HepG2 (cell line): ENCODE measurements at regions not wholly inside any gene's neighbourhood (a gene's known extent, or its start where the extent isn't known, plus 50 kb on each side); places are given as distances from the start of the nearest gene placed in this dataset.

Source experiments
- ATAC-seq: fragments of 200-7000 bp; cut with Tn5 transposase; 3 replicates; pipeline ENCODE4 v1.9.1; 2020; ENCODE audit warnings: mild to moderate bottlenecking, moderate library complexity
- BruUV-seq: library from RNA; stranded (reverse); fragments of 400-500 nt; replicated peaks from 2 replicates; lab custom pipeline; 2021; lab: Mats Ljungman, UMichigan
- CTCF ChIA-PET: fragments of 300-600 bp; formaldehyde crosslinking; extraction: SDS; loops from one replicate; lab custom pipeline; 2021; ENCODE audit warnings: low total read pairs, inconsistent platforms, low intra/inter-chr PET ratio; lab: Yijun Ruan, JAX
- POLR2A ChIA-PET: fragments of 350-600 bp; sonication (Branson Sonifier 250); formaldehyde crosslinking; loops from one replicate; lab custom pipeline; 2020; ENCODE audit warnings: antibody characterized with exemption, inconsistent platforms; lab: Yijun Ruan, JAX
- DNase-seq: peaks from one replicate; pipeline ENCODE4 v3.0.0-alpha.2; 2015; ENCODE audit warnings: low spot score
- FAIRE-seq: peaks from 3 replicates; lab custom pipeline; 2011; peaks lifted over from hg19 to GRCh38; lab: Jason Lieb, UNC
- H2AFZ ChIP-seq: one replicate; pipeline ENCODE4 v1.6.1; 2011; ENCODE audit warnings: low read length, inconsistent platforms
- H3K27ac ChIP-seq: fragments of 300-600 bp; 3 replicates; pipeline ENCODE4 v1.8.0; 2011; ENCODE audit warnings: mixed run types, mild to moderate bottlenecking, mixed read lengths, low read length, inconsistent platforms; ENCODE audit not compliant: insufficient read depth; ENCODE audit errors: extremely low read length
- H3K27me3 ChIP-seq, 2 experiments: fragments of 200-600 bp in 1 of 2; 2 replicates in 1 of 2; 3 replicates in 1 of 2; pipeline versions ENCODE4 v1.6.0 to v1.8.0; 2011; ENCODE audit warnings: low read length in 2 of 2, mild to moderate bottlenecking in 2 of 2, moderate library complexity in 2 of 2, inconsistent platforms in 1 of 2; ENCODE audit not compliant: insufficient read depth in 2 of 2, control insufficient read depth in 1 of 2
- H3K36me3 ChIP-seq, 2 experiments: fragments of 200-600 bp in 1 of 2; replicated peaks in 1 of 2; 2 replicates in 1 of 2; 3 replicates in 1 of 2; pipeline versions ENCODE4 v1.5.1 to v1.8.0; 2011; ENCODE audit warnings: low read length in 2 of 2, inconsistent platforms in 1 of 2; ENCODE audit not compliant: insufficient read depth in 2 of 2, control insufficient read depth in 1 of 2
- H3K4me1 ChIP-seq: 2 replicates; pipeline ENCODE4 v1.5.1; 2012; ENCODE audit warnings: low read length, inconsistent platforms; ENCODE audit not compliant: insufficient read depth
- H3K4me2 ChIP-seq: 2 replicates; pipeline ENCODE4 v1.6.0; 2011; ENCODE audit warnings: low read depth, low read length, inconsistent platforms
- H3K4me3 ChIP-seq, 3 experiments: fragments of 200-600 bp in 1 of 3; sonication (generic), shearing (Covaris generic) in 1 of 3; replicated peaks in 1 of 3; 2 replicates each; pipeline ENCODE4 v1.5.1; 2011 to 2016; ENCODE audit warnings: low read length in 3 of 3, inconsistent platforms in 2 of 3, low read depth in 2 of 3, mild to moderate bottlenecking in 2 of 3, control low read depth in 1 of 3, mixed read lengths in 1 of 3; ENCODE audit not compliant: insufficient read depth in 1 of 3
- H3K79me2 ChIP-seq: one replicate; pipeline ENCODE4 v1.6.1; 2011; ENCODE audit warnings: low read length, inconsistent platforms; ENCODE audit not compliant: insufficient read depth
- H3K9ac ChIP-seq: 2 replicates; pipeline ENCODE4 v1.6.0; 2011; ENCODE audit warnings: mild to moderate bottlenecking, low read depth, low read length, inconsistent platforms; ENCODE audit not compliant: insufficient read depth
- H3K9me3 ChIP-seq: 2 replicates; pipeline ENCODE4 v1.5.1; 2012; ENCODE audit warnings: mild to moderate bottlenecking, low read length
- H4K20me1 ChIP-seq: 2 replicates; pipeline ENCODE4 v1.6.0; 2011; ENCODE audit warnings: inconsistent platforms, mild to moderate bottlenecking, low read length, moderate library complexity; ENCODE audit not compliant: insufficient read depth
- ATM ChIP-seq: fragments of 450-650 bp; IDR thresholded peaks from 2 replicates; pipeline ENCODE4 v1.7.1; 2017; ENCODE audit warnings: mild to moderate bottlenecking, borderline replicate concordance
- CREB1 ChIP-seq, 2 experiments: fragments of 450-650 bp in 1 of 2; IDR thresholded peaks; 2 replicates each; pipeline ENCODE4 v1.6.1; 2016 to 2017; ENCODE audit warnings: control low read depth in 1 of 2, mild to moderate bottlenecking in 1 of 2, missing compliant biosample characterization in 1 of 2, missing genetic modification characterization in 1 of 2
- FUBP1 ChIP-seq: sonication (generic); formaldehyde crosslinking; IDR thresholded peaks from 2 replicates; pipeline ENCODE4 v1.5.1; 2020; ENCODE audit warnings: missing genetic modification reagents, mild to moderate bottlenecking, borderline replicate concordance
- HBP1 ChIP-seq: IDR thresholded peaks from 2 replicates; pipeline ENCODE4 v1.6.1; 2016; ENCODE audit warnings: low read depth, control low read depth
- KLF9 ChIP-seq: IDR thresholded peaks from 2 replicates; pipeline ENCODE4 v1.6.1; 2016; ENCODE audit warnings: low read depth
- REPIN1 ChIP-seq: sonication (generic); formaldehyde crosslinking; IDR thresholded peaks from 2 replicates; pipeline ENCODE4 v1.8.0; 2022; ENCODE audit warnings: missing genetic modification reagents, low read depth, mild to moderate bottlenecking, borderline replicate concordance
- SNRNP70 ChIP-seq: fragments of 200-400 bp; formaldehyde crosslinking; IDR thresholded peaks from 2 replicates; pipeline ENCODE4 v1.6.1; 2017; ENCODE audit warnings: mild to moderate bottlenecking, low read depth, low read length, moderate library complexity
- WGBS: methylation state at CpG from one replicate; pipeline ENCODE4 v1.1.6; 2017; ENCODE audit warnings: low lambda C conversion rate; 5-methylcytosine and 5-hydroxymethylcytosine counted together
- in situ Hi-C: cut with HindIII; loops from 2 replicates; pipeline ENCODE4 v1.10.0; 2017; ENCODE audit warnings: low pct_unique_long_range_greater_than_20kb; ENCODE audit not compliant: extremely low pct_ligation_motif_present
- intact Hi-C: fragments of 100-400 bp; cut with micrococcal nuclease; formaldehyde crosslinking; loops from one replicate; pipeline ENCODE4 v1.10.0; 2022; ENCODE audit not compliant: unreplicated experiment

- DNase-seq (no peak), FAIRE-seq (no peak), ATAC-seq (no peak)
- ChIA-PET CTCF (no interaction called here), POLR2A (no interaction called here)
- no peaks in the 10 kb centered on the region for H3K9me3 ChIP-seq
- intact Hi-C loops (loop anchor here (10.0 kb wide), 1 partner anchor 282 kb away; no protein-coding TSS in a partner anchor), in situ Hi-C loops (no loop called here)
- H3K9ac ChIP-seq: no peak overlapping the region
- H3K27ac ChIP-seq: no peak overlapping the region
- 0% methylated on average over 1 of the region's 1 CpG for WGBS
- H3K4me1 ChIP-seq: no peaks in the 10 kb centered on the region
- H2AFZ ChIP-seq: no peak overlapping the region
- no TSS peak for BruUV-seq
- no peak overlapping the region for H3K4me3 ChIP-seq
- H4K20me1 ChIP-seq: no peaks in the 10 kb centered on the region
- no peaks in the 10 kb centered on the region for H3K27me3 ChIP-seq
- no peak overlapping the region for H3K4me2 ChIP-seq
- no peaks in the 10 kb centered on the region for H3K79me2 ChIP-seq
- TF ChIP-seq HBP1 (CRISPR knock-in tag) (no peak), ATM (no peak), SNRNP70 (no peak), FUBP1 (CRISPR knock-in tag) (no peak)
- H3K36me3 ChIP-seq: no peaks in the 10 kb centered on the region
Measured at GRCh38 chr2:59307196-59307595, 1066.1 kb upstream of the FANCL start.

- H3K4me2 ChIP-seq: no peak overlapping the region
- WGBS: 22% methylated on average over 4 of the region's 4 CpGs
- H3K4me1 ChIP-seq: no peaks in the 10 kb centered on the region
- H3K79me2 ChIP-seq: no peaks in the 10 kb centered on the region
- no peak overlapping the region for H2AFZ ChIP-seq
- no peak overlapping the region for H3K9ac ChIP-seq
- H3K36me3 ChIP-seq: no peaks in the 10 kb centered on the region
- H3K27ac ChIP-seq: no peak overlapping the region
- H4K20me1 ChIP-seq: no peaks in the 10 kb centered on the region
- TF ChIP-seq CREB1 (IDR thresholded peaks at IDR 0.05): 0 out of 2 replicates have a peak, but pooled peaks have one; percentile 19
- no peak for TF ChIP-seq CREB1 (CRISPR knock-in tag; IDR thresholded peaks at IDR 0.05)
- TF ChIP-seq REPIN1 (CRISPR knock-in tag): no peak
- no peak for TF ChIP-seq KLF9 (CRISPR knock-in tag)
- H3K27me3 ChIP-seq: no peaks in the 10 kb centered on the region
- no peaks in the 10 kb centered on the region for H3K9me3 ChIP-seq
- POLR2A ChIA-PET: no interaction called here
- CTCF ChIA-PET: no interaction called here
- no TSS peak for BruUV-seq
- no peak overlapping the region for H3K4me3 ChIP-seq
- FAIRE-seq (no peak), DNase-seq (no peak), ATAC-seq (no peak)
- in situ Hi-C loops (no loop called here), intact Hi-C loops (loop anchor here (5.0 to 10.0 kb wide), 2 partner anchors 278 to 1264 kb away; no protein-coding TSS in a partner anchor)
Measured at GRCh38 chr2:59303272-59303671, 1062.1 kb upstream of the FANCL start.
